Globus pallidus (tissue), 1 donor: ENCODE measurements at regions not wholly inside any gene's neighbourhood (a gene's known extent, or its start where the extent isn't known, plus 50 kb on each side); places are given as distances from the start of the nearest gene placed in this dataset.
"Not testable (repeated sequence)": the region's sequence is repeated elsewhere in the genome, so short reads cannot be mapped to it uniquely, and the experiment has no call there.

Source experiments
- DNase-seq: peaks from one replicate; pipeline ENCODE4 v3.0.0-alpha.2; 2015; ENCODE audit warnings: low spot score

DNA sequence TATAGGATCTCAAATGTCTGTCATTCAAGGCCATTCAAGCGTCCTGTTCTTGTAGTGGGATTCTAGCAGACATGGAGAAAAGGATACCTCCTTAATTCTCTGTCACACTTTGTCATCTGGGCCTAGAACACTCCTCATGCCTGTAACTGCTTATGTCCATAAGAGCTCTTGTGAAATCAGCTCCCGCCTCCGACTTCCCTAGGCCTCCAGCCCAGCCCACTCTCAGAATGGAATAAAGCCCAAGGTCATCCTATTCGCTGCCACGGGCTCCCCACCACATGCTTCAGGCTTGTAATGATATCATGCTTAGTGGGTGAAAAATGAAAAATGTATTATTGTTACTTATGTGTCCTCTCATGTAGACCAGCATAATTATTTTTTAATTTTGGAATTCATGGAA is 632.5 kb downstream of the ISL1 start:
- DNase-seq: no peak

DNA sequence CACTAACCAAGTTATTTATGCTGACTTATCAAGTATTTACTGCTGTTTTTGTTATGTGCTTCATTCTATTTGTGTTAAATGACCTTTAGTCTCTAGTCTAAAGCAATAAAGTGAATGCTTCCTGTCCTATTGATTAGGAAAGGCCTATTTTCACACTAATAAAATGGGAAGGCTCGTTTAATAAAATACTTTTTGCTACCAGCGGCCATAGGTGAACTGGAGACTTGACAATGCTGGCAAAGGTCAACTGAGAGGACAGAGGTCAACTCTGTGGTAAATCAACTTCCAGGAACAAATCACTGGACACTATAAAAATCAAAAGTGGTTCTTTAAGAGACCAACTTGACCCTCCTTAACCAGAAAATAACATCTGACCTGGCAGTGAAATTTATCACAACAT is 634.3 kb downstream of the ISL1 start:
- DNase-seq: no peak

DNA sequence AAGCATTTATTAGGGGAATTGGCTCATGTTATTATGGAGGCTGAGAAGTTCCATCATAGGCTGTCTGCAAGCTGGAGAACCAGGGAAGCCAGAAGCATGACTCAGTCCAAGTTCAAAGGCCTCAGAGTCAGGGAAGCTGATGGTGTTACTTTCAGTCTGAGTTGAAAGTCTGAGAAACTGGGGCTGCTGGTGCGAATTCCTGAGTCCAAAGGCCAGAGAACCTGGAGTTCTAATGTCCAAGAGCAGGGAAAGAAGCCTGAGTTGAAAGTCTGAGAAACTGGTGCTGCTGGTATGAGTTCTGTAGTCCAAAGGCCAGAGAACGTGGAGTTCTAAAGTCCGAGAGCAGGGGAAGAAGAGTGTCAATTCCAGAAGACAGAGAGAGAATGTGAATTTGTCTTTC is 641.1 kb downstream of the ISL1 start:
- no peak for DNase-seq

DNA sequence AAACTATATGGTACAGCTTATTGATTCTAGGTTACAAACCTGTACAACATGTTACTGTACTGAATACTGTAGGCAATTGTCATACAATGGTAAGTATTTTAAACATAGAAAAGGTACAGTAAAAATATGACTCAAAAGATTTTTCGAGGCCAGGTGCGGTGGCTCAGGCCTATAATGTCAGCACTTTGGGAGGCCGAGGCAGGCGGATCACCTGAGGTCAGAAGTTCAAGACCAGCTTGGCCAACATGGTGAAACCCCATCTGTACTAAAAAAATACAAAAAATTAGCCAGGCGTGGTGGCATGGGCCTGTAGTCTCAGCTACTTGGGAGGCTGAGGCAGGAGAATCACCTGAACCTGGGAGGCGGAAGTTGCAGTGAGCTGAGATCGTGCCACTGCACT is 646.6 kb downstream of the ISL1 start:
- DNase-seq: not testable (repeated sequence)

DNA sequence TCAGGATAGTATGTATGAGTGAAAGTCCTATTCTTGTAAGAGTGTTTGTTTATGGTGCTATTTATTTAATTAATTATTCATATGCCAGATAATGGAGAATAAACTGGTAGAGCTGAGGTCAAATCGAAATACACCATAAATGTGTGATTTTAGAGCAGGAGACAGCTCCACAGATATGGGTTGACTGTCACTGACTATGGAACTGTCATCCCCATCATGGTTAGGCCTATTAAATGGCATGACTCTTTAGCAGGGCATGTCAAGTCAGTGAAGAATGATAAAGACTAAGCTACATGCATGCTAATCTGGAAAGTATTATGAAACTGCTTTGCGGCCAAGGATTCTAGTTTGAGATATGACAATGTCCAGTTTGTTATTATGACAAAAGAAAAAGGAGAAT is 658.6 kb downstream of the ISL1 start:
- DNase-seq: no peak

DNA sequence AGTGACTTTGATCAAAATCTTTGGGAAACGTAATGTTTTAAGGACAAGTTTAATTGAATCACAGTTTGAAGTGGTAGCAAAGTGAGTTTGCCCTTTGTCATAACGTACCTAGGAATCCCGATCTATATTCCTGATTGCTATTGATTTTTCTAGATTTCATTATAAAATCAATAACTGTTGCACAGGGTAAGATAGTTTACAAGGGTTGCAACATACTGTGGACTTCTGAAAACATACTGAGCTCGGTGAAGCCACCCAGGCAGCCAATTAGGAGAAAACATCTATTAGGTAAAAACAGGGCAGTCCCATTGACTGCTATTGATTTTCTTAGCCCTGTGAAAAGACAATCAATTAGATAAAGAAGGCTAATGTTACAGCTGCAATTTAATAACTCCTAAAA is 659.9 kb downstream of the ISL1 start:
- DNase-seq: no peak

DNA sequence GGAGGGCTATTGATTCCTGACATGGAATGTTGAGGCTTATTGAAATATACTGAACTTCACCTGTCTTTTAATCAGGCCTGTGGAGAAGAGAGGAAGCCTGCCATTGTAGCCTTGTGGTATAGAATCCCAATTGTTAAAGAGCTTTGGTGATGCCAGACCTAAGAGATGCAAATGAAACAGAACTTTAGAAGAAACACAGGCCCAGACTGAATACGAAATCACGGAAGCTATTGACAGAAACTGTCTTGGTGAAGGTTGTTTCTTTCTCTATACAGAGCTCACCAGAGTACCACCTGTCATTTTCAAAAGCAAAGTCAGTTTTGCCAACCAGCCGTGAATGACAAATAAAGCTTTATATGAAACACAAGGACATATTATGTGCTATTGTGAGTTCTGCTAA is 660.3 kb downstream of the ISL1 start:
- no peak for DNase-seq

DNA sequence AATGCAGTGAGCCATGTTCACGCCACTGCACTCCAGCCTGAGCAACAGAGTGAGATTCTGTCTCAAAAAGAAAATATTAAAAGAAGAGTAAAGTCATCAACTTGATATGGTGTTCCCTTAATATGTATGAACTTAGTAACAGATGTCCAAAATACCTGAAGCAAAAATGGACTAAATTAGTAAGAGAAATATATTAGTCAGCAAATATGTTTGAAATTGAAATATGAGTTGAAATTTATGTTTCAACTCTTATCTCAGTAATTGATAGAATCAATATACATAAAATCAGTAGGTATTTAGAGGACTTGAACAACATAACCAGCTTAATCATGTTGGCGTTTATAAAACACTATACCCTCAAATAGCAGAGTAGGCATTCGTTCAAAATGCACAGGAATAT is 668.5 kb downstream of the ISL1 start:
- no peak for DNase-seq

DNA sequence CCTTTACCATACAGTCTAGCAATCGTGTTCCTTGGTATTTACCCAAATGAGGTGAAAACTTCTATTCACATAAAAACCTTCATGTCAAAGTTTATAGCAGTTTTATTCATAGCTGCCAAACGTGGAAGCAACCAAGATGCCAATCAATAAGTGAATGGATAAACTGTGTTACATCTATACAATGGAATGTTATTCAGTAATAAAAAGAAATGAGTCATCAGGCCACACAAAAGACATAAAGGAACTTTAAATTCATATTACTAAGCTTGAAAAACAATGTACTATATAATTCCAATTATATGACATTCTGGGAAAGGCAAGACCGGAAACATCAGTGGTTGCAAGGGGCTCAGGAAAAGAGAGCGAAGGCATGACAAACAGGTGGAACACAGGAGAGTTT is 679.9 kb downstream of the ISL1 start:
- DNase-seq: no peak

DNA sequence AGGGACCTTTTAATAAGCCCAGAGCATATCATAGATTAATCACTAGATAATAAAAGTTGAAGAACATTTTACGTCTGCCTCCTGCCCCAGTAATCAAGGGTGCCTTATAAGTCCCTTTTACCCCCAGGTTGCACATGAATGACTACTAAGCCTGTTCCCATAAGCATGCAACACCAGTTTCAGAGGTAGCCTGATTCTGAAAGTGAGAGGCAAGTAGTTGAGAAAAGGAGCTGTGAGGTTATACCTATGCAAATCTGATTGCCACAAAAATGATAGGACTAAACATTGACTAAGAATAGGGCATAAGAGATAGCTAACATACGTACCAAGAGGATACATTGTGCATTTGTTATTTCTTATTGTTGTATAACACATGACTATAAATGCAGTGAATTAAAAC is 681.9 kb downstream of the ISL1 start:
- DNase-seq: no peak

DNA sequence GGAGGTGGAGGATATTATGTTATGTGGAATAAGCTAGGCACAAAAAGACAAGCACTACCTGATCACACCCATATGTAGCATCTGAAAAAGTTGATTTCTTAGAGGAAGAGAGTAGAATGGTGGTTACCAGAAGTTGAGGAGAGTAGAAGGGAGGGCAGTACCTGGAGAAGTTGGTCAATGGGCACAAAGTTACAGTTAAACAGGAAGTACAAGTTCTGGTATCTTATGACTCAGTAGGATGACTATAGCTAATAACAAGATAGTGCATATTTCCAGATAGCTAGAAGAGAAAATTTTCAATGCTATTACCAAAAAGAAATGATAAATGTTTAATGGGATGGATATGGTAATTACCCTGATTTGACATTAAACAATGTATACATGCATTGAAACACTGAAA is 686.7 kb downstream of the ISL1 start:
- no peak for DNase-seq

DNA sequence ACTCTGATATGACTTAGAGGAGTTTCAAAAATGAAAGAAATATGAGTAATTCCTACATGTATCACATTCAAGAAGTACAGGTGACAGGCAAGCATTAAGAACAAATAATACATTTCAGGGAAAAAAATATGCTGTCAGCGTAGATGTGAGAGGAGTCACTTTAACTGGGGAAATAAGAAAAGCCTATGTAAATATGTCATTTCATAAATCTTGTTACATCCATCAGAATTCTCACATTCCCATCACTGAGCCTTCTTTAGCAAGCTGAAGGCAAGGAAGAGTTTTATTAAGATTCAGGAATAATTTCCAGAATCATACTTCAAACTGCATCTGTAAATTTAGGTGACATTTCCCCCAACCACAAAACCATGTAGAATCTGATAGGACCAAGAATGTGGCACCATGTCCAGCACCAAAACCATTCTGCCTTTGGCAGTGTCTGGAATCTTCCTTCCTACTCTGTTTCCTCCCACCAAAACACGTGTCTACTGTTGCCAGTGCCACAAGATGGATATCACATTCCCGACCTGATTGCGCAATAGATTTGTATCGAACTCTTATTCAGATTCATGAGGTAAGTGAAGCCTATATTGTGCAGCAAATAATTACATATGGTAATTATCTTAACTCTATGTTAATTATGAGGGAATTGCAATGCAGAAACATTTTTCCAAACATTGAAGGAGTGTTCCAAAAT is 690.9 kb downstream of the ISL1 start:
- DNase-seq: no peak

DNA sequence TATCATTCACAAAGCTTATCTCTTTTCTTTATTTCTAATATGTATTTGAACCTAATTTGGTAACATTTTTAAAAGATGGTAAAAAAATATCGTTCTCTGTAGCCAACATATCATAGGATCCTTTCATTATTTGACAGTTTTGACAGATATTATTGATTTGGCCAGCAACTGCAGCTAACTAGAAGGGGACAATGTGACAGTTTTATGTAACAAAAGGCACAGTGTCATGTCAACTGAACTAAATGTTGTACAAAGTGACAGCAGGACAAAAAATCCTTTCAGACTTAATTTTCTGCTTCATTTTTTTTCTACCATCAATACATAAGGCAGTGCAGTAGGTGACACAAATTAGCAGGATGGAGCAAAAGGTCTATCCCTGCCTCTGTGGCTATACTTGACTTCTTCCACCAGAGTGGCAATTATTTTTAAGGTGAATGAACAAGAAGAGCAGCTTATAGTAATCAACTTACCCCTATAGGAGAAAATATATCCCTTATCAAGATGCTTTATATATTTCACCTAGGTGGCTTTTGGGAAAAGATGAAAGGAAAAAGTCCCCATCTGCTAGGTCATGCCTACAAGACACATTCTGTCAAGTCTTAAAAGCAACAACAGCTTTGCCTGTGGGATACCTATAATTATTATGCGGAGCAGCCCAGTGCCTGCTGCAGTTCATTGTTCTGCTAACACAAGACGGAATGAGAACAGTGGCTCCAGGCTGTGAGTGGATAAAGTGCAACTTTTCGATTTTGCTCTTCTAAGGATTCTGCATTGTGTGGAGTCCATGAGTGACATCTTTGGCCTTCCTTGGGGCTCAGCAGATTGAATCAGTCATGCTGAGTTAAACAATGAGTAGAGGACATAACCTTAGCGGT is 694.9 kb downstream of the ISL1 start:
- no peak for DNase-seq

DNA sequence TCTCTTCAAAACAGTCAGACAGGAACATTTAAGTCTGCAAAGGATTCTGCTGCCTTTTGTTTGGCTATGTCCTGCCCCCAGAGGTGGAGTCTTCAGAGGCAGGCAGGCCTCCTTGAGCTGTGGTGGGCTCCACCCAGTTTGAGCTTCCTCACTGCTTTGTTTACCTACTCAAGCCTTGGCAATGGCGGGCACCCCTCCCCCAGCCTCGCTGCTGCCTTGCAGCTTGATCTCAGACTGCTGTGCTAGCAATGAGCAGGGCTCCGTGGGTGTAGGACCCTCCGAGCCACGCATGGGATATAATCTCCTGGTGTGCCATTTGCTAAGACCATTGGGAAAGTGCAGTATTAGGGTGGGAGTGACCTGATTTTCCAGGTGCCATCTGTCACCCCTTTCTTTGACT is 685.4 kb upstream of the ITGA1 start:
- not testable (repeated sequence) for DNase-seq

DNA sequence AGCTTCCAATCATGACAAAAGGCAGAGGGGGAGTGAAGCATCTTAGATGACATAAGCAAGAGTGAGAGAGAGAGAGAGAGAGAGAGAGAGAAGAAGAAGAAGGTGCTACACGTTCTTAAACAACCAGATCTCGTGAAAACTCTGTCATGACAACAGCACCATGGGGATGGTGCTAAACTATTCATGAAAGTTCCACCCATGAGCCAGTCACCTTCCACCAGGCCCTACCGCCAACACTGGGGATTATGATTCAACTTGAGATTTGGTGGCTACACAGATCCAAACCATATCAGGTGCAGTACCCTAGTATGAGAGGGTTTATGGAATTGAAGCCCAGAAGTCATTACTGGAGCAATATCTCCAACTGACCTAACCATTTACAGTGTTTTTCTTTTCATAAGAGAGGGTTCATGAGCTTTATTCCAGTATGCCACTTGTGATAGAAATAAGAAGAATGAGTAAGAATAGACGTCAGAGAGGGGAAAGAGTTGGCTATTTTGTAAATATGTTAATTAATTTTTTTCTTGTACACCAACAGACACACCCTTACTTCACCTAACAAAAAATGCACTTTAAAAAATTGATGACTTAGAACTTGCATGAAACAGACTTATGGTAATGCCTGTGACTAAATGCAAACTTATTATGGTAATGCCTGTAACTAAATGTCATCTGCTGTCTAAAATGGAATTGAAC is 680.4 kb upstream of the ITGA1 start:
- no peak for DNase-seq

DNA sequence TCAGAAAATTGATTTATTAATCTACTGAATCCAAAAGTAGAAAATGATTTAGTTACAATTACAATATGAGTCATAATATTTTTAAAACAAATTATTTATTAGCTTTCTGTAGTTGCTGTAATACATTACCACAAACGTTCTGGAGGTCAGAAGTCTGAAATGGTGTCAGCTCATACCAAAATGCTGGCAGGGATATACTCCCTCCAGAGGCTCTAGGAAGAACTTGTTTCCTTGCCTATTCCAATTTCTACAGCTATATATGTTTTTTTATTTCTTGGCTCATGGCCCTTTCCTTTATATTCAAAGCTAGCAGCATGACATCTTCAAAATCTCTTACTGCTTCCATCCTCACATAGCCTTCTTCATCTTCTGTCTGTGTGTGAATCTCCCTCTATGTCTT is 667.9 kb upstream of the ITGA1 start:
- DNase-seq: no peak

DNA sequence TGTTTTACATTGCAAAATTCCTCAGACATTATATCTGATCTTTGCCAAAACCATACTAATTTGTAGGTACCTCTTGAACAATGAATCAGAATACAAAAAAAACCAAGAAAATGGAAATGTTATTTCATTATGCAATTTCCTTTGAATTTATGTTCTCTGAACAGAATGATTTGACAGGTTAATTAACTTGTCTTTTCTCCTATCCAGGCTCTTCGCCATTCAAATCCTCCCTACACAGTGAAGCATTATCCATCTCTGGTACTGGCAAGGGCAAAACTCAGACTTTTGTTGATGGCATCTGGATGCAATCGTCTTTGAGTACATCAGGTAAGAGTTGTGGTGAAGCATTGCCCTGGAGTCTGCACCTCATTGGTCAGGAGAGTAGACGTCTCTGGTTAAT is 655.7 kb upstream of the ITGA1 start:
- no peak for DNase-seq

DNA sequence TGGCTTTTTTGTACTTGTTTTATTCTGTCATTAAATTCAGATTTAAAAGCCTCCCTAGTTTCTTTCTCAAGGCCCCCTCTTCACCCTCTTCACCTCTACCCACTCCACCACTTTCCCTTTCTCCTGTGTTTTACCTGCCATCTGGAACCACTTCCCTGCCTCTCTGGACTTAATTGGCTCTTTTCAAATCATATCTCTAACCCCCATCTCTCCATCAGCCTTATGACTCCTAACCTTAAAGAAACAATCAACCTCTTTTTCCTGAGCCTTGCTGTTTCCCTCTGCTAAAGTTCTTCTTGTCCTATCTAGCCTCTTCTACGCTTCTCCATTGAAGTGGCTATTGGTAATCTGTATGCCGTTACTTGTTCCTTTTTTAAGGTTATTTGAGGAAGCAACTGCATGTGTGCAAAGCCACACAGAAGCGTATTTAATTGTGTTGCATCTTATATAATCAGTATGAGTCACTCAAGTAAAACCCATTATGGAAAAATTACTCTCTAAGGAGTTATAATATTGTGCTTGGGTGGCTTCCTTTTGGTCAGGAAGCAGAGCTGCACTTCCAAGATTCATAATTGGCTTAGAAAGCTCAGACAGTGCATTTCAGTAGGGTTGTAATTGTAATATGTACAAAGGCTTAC is 653.6 kb upstream of the ITGA1 start:
- DNase-seq: no peak

DNA sequence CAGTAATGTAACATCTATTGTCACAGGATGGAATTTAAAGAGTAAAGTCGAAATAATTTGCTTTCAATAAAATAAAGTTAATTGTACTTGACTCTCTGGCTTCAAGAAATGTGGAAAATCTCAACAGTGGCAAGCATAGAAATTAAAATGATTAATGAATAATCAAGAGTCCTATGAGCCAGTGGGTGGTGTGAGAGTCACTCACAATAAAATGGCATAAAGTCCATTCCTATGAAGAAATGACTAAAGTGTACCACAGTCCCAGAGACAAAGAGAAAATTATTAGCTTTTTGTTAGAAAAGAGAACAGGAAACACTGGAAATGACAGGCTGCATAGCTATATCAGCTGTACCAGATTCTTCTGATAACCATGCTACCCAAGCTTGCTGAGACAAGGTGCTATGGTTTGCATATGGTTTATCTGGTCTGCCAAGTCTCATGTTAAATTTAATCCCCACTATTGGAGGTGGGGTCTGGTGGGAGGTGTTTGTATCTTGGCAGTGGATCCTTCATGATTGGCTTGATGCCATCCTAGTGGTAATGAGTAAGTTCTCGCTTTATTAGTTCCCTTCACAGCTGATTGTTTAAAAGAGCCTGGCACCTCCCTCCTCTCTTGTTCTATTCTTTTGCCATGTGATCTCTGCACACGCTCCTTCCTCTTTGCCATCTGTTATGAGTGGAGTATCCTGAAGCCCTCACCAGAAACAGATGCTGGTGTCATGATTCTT is 647.7 kb upstream of the ITGA1 start:
- no peak for DNase-seq

DNA sequence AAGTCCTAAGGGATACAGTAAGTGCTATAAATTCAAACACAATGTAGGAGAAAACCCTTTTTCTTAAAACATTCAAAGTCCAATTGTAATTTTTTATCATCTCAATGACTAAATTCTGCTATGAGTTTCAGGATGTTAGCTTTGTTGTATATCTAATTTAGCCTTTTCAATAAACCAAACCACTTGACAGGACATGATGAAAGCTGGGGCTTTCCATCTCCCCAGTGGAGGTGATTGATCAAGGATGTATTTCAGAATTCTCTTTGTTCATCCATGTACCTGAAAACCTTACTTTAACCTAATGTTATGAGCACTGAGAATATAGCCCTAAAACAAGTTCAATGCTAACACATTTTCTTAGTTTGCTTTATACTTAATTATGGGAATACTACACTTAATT is 639.0 kb upstream of the ITGA1 start:
- DNase-seq: no peak

DNA sequence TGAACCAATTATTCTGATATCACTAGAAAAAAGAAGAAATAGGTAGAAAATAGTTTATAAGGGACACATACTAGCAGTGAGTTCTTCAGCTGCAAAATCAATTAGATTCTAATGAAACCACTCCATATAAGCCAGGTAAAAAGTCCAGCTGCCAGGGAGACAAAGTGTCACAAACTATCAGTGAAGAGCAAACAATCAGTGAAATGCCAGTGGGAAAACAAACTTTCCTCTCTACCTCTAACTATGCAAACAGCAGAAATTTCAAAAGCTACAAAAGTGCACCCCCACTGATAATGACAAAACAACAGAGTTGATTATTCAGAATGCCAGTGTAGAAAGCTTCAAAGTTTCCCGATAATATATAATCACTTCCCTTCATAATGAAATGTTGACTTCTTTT is 637.2 kb upstream of the ITGA1 start:
- DNase-seq: no peak

DNA sequence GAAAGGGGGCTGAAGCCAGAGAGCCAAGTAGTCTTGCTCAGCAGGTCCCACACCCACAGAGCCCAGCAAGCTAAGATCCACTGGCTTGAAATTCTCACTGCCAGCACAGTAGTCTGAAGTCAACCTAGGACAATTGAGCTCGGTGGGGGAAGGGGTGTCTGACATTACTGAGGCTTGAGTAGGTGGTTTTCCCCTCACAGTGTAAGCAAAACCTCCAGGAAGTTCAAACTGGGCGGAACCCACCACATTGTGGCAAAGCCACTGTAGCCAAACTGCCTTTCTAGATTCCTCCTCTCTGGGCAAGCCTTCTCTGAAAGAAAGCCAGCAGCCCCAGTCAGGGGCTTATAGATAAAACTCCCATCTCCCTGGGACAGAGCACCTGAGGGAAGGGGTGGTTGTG is 630.9 kb upstream of the ITGA1 start:
- DNase-seq: not testable (repeated sequence)
